D721Med (cell line): ENCODE measurements at regions not wholly inside any gene's neighbourhood (a gene's known extent, or its start where the extent isn't known, plus 50 kb on each side); places are given as distances from the start of the nearest gene placed in this dataset.

Experiments used
- DNase-seq: peaks from one replicate; pipeline ENCODE4 v3.0.0; 2011; ENCODE audit warnings: low spot score; ENCODE audit not compliant: insufficient read length
- FAIRE-seq: peaks from 2 replicates; lab custom pipeline; 2011; peaks lifted over from hg19 to GRCh38; lab: Jason Lieb, UNC
- TF ChIP-seq, protein P1 (sequence below): IDR thresholded peaks from 2 replicates; pipeline ENCODE4 v1.5.1; 2012; ENCODE audit warnings: mild to moderate bottlenecking, control low read depth; ENCODE audit not compliant: insufficient read depth; ENCODE audit errors: missing control alignments

DNA sequence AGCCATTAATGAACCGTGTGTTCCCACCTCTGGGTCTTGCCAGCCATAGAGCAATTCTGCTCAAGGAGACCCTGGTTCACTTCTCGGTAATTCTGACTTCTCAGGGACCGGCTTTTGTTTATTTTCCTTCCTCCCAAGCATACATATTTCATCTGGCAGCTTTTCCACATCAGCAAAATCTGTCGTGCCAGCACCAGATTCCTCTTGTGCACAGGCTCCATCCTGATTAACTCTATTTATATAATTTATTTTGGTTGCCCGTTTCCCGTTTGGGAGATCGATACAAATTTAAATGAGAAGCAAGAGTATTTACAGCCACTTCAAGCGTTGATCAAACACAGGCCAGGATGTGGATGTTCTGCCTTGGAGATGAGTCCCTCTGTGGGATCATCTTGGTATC is 161.9 kb upstream of the XYLT1 start:
- FAIRE-seq (no peak), DNase-seq (no peak)
- TF ChIP-seq, protein P1, sequence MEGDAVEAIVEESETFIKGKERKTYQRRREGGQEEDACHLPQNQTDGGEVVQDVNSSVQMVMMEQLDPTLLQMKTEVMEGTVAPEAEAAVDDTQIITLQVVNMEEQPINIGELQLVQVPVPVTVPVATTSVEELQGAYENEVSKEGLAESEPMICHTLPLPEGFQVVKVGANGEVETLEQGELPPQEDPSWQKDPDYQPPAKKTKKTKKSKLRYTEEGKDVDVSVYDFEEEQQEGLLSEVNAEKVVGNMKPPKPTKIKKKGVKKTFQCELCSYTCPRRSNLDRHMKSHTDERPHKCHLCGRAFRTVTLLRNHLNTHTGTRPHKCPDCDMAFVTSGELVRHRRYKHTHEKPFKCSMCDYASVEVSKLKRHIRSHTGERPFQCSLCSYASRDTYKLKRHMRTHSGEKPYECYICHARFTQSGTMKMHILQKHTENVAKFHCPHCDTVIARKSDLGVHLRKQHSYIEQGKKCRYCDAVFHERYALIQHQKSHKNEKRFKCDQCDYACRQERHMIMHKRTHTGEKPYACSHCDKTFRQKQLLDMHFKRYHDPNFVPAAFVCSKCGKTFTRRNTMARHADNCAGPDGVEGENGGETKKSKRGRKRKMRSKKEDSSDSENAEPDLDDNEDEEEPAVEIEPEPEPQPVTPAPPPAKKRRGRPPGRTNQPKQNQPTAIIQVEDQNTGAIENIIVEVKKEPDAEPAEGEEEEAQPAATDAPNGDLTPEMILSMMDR, result no peak

DNA sequence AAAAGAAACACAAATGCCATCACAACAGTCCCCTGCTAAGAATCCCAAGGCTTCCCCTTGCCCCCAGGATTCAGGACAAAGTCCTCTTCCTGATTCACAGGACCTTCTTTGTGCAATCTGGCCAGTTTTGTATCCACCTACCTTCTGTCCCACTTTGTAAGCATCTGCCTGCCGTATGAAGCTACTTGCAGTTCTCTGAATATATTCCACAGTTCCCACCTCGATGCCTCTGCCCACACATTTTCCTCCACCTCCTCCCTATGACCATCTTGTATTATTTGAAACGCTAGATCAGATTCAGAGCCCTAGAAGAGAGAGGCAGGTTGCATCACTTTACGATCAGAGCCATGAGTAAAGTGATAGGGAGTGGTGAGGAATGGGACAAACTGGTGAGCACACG is 159.2 kb upstream of the XYLT1 start:
- TF ChIP-seq, protein P1, result no peak

GRCh38 chr16:17628983-17629382 is 158.2 kb upstream of the XYLT1 start:
- FAIRE-seq, result no peak
- TF ChIP-seq, protein P1, result no peak
- DNase-seq, result no peak

More for the DNA sequence above, 159.2 kb upstream of the XYLT1 start:
- FAIRE-seq (no peak), DNase-seq (no peak)

GRCh38 chr16:17622366-17622765 is 151.6 kb upstream of the XYLT1 start:
- TF ChIP-seq, protein P1, result no peak
- FAIRE-seq, result no peak
- no peak for DNase-seq

DNA sequence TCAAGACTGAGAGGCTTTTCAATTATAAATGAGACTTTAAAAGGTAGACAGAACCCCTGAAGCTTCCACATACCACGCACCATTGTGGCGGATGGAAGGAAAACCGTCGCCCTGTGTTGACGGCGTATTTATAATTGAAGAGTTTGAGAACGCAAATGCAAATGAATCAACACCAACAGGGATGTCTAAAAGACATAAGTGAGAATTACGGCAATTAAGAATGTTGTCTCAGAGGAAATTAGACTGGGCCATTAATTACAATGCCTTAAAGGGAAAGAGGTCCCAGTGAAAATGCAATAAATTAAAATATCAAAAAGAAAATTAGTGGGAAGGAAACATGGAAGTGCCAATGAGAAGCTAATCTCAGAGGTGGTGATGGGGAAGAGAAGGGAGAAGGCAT is 148.5 kb upstream of the XYLT1 start:
- no peak for DNase-seq
- no peak for FAIRE-seq
- TF ChIP-seq, protein P1, result no peak

- FAIRE-seq, result no peak
- TF ChIP-seq, protein P1, result no peak
- DNase-seq, result no peak
Observed at GRCh38 chr16:17617021-17617552, 146.3 kb upstream of the XYLT1 start.

DNA sequence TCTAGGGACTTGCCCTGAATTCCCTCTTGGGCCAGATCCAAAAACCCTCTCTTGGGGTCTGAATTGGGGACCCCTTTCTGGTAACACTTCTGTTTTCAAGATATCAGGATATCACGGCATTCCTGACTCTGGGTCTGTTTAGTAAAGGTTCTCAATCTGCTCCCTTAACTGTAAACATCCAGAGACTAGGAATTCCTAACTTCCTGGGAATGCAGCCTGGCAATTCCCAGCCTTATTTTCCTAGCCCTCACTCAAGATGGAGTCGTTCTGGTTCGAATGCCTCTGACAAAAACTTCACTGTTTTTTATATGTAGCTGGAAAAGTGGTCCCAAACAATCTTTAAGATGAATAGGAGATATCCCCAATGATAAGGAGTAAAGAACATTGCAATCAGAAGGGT is 141.6 kb upstream of the XYLT1 start:
- FAIRE-seq (no peak), DNase-seq (no peak)
- TF ChIP-seq, protein P1, result no peak
